Hepatocyte (in vitro differentiated cells): ENCODE measurements at regions not wholly inside any gene's neighbourhood (a gene's known extent, or its start where the extent isn't known, plus 50 kb on each side); places are given as distances from the start of the nearest gene placed in this dataset.

ENCODE experiments used
- EZH2 ChIP-seq: fragments of 200-600 bp; sonication (generic); IDR thresholded peaks from 2 replicates; pipeline ENCODE4 v1.6.1; 2016; ENCODE audit warnings: antibody characterized with exemption, mild to moderate bottlenecking, borderline replicate concordance
- EZH2phosphoT487 ChIP-seq: fragments of 200-600 bp; sonication (generic); IDR thresholded peaks from one replicate; pipeline ENCODE4 v1.6.1; 2018; ENCODE audit warnings: antibody characterized with exemption, mild to moderate bottlenecking, low read depth, moderate library complexity; ENCODE audit not compliant: unreplicated experiment, severe bottlenecking
- TF ChIP-seq, protein P1 (sequence below): fragments of 200-600 bp; sonication (generic); IDR thresholded peaks from 2 replicates; pipeline ENCODE4 v1.5.1; 2016; ENCODE audit warnings: antibody characterized with exemption, mild to moderate bottlenecking; ENCODE audit not compliant: poor library complexity

DNA sequence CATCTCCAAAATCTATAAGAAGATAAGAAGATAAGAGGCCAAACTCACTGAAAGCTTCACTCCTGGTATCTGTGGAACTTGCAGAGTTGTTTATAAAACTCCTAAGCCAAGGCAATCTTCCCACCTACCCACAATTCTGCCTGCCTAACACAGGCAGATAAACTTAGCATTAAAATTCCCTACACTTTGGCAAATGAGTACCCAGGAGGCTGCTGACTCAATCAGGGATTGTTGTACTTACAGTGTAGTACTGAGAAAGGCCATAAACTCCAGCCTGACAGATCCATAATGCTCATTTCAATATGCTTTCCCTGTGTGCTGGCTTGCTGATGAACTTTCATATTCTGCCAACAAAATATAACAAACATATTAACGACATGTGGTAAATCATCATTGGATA is 725.2 kb downstream of the BRINP1 start:
- TF ChIP-seq, protein P1, sequence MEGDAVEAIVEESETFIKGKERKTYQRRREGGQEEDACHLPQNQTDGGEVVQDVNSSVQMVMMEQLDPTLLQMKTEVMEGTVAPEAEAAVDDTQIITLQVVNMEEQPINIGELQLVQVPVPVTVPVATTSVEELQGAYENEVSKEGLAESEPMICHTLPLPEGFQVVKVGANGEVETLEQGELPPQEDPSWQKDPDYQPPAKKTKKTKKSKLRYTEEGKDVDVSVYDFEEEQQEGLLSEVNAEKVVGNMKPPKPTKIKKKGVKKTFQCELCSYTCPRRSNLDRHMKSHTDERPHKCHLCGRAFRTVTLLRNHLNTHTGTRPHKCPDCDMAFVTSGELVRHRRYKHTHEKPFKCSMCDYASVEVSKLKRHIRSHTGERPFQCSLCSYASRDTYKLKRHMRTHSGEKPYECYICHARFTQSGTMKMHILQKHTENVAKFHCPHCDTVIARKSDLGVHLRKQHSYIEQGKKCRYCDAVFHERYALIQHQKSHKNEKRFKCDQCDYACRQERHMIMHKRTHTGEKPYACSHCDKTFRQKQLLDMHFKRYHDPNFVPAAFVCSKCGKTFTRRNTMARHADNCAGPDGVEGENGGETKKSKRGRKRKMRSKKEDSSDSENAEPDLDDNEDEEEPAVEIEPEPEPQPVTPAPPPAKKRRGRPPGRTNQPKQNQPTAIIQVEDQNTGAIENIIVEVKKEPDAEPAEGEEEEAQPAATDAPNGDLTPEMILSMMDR = no peak
- TF ChIP-seq EZH2 = no peak
- TF ChIP-seq EZH2phosphoT487 = no peak
